ENCODE measurements at regions not wholly inside any gene's neighbourhood (a gene's known extent, or its start where the extent isn't known, plus 50 kb on each side); places are given as distances from the start of the nearest gene placed in this dataset.

DNA sequence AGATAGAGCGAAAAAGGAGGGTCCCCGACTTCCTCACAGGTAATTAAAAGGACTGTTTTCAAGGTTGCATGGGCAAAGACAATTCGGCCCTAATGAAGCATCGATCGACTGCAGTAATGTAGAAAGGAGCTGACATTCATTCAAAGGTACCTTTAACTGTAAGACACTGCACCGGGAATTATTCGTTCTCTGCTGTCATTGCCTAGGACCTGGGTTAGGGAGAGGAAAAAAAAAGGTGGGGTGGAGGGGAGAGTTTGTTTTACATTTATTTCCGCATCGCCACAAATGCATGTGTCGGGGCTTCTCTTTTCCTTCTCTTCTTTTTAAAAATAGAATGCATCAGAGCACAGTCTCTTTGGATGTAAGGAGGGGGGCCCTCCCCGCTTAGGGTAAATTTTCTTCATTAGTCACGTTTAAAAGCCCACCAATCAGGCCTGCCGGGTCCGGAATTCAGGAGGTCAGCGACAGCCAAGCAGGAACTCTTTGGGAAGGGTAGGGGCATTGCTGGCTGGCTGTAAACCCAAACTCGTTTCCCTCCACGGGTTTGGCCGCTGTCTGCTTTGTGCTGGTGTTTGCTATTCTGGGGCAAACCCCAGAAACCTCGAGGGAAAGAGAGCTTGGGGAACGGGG is 496.2 kb upstream of the ZFHX3 start:
- DNase-seq (ENCODE audit: insufficient read length, low spot score) = no peak
- TF ChIP-seq, protein P1, sequence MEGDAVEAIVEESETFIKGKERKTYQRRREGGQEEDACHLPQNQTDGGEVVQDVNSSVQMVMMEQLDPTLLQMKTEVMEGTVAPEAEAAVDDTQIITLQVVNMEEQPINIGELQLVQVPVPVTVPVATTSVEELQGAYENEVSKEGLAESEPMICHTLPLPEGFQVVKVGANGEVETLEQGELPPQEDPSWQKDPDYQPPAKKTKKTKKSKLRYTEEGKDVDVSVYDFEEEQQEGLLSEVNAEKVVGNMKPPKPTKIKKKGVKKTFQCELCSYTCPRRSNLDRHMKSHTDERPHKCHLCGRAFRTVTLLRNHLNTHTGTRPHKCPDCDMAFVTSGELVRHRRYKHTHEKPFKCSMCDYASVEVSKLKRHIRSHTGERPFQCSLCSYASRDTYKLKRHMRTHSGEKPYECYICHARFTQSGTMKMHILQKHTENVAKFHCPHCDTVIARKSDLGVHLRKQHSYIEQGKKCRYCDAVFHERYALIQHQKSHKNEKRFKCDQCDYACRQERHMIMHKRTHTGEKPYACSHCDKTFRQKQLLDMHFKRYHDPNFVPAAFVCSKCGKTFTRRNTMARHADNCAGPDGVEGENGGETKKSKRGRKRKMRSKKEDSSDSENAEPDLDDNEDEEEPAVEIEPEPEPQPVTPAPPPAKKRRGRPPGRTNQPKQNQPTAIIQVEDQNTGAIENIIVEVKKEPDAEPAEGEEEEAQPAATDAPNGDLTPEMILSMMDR (IDR thresholded peaks at IDR 0.05; ENCODE audit: insufficient read depth, missing control alignments) = no peak
- FAIRE-seq = no peak

DNA sequence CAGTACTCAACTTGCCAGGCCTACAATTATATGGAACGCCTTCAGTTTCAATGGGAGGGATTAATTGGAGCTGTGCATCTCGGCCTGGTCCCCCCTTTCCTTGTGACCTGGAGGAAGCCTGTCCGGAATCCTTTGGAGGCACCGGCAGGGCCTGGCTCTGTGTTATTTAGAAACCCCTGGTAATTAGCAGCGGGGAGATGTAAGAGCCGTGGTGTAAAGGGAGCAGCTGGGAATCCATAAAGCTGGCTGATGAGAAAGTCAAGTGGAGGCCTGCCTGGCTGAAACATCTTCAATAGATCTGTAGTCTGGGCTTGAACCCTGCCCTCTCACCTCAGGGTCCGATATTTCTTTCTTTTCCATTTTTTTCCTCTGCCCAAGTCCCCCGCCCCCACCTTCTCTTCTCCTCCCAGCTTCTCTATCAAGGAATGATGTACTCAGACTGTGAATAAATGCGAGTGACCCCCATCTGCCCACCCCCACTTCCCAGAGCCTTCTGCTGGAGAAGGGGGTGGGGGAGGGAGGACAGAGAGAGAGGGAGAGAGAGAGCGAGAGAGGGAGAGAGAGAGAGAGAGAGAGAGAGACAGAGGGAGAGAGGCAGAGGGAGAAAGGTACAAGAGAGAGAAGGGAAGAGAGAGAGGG is 495.5 kb upstream of the ZFHX3 start:
- FAIRE-seq (no peak), DNase-seq (ENCODE audit: insufficient read length, low spot score) (no peak)
- TF ChIP-seq, protein P1 (IDR thresholded peaks at IDR 0.05; ENCODE audit: insufficient read depth, missing control alignments) = no peak

DNA sequence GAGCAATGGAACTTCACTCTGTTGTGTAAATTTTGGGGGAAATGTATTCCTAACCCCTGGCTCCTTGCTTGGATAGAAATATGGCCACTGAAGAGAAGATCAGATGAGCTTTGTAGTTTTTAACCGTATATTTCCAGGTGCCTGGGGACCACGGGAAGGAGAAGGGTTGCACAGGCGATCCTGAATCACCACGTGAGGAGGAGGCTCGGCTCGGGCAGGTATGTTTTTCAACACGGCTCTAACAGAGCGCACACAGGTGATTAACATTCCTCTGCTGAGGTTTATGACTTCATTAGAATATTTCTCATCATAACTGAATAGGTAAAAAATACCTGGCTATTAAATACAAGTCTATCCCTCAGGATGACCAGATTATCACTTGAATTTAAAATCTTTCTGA is 495.0 kb upstream of the ZFHX3 start:
- FAIRE-seq = no peak
- TF ChIP-seq, protein P1 (IDR thresholded peaks at IDR 0.05; ENCODE audit: insufficient read depth, missing control alignments) = no peak
- no peak for DNase-seq (ENCODE audit: insufficient read length, low spot score)

DNA sequence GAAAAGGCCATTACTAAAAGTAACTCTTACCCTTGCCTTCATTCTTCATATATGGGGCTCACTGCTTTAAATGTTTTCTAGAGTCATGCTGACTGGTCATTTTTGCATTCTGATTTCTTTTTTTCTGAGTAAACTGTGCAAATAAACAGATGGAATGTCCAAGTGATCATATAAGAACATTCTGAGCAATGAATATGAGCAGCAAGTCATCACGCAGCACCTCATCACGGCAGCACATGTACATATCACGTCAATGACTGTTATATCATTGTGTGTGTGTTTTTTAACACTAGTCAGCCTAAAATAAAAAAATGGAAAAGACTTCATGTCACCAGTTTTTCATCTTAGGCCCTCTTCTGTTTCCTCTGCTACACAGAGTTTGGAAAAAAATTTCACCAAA is 490.0 kb upstream of the ZFHX3 start:
- TF ChIP-seq, protein P1 (IDR thresholded peaks at IDR 0.05; ENCODE audit: insufficient read depth, missing control alignments) = no peak
- DNase-seq (ENCODE audit: insufficient read length, low spot score) (no peak), FAIRE-seq (no peak)

DNA sequence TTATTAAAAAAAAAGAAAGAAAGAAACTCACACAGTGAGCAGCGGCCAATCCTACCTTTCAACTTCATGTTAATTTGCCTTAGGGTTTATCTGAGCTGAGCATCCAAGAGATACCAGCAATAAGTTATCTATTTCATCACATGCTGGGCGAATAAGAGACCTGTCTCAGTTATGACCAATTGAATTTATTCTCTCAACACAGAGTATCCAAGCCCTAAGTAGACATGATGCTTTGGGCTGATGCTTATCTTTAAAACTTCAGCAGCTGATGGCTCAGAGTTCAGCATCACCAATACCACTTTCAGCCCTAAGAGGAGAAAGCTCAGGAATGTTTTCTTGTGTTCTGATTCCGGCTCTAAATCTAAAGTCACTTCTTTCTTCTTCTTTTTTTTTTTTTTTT is 489.0 kb upstream of the ZFHX3 start:
- TF ChIP-seq, protein P1 (IDR thresholded peaks at IDR 0.05; ENCODE audit: insufficient read depth, missing control alignments) = no peak
- FAIRE-seq (no peak), DNase-seq (ENCODE audit: insufficient read length, low spot score) (no peak)

DNA sequence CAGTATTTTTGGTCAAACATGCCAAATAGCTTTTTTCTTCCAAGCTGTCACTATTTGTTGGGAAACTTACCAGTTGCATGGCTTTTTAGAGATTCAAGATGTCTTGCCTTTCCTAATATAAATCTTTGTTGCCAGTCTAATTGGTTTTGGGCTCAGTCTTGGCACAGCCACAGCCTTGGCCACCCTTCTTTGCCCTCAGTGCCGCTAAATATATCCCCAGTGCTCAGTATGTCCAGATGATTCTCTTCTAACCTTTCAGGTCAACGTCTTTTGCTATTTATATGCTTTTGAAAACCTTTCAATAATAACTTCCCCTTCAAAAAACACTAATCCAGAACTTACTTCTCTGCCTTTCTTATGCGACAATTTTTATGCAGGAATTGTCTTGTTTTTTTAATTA is 483.1 kb upstream of the ZFHX3 start:
- FAIRE-seq (no peak), DNase-seq (ENCODE audit: insufficient read length, low spot score) (no peak)
- TF ChIP-seq, protein P1 (IDR thresholded peaks at IDR 0.05; ENCODE audit: insufficient read depth, missing control alignments) = no peak

DNA sequence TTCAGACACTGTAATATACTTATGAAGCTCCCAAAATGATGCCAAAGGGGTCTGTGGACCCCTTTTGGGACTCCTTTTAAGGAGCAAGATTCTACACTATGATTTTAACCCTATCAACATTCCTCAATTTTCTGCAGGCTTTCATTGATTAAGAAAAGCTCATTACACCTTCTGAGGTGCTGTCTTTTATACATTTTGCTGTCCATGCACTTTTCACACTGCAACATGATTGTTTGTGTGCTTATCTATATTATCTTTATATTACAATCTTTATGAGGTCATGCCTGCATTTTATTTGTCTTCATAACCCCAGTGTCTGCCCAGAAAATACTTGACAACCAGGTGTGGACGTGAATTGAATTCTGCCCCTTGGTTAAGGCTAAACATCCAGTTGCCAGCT is 482.6 kb upstream of the ZFHX3 start:
- no peak for FAIRE-seq
- TF ChIP-seq, protein P1 (IDR thresholded peaks at IDR 0.05; ENCODE audit: insufficient read depth, missing control alignments) = no peak
- no peak for DNase-seq (ENCODE audit: insufficient read length, low spot score)
